ENCODE measurements at regions not wholly inside any gene's neighbourhood (a gene's known extent, or its start where the extent isn't known, plus 50 kb on each side); places are given as distances from the start of the nearest gene placed in this dataset.

DNA sequence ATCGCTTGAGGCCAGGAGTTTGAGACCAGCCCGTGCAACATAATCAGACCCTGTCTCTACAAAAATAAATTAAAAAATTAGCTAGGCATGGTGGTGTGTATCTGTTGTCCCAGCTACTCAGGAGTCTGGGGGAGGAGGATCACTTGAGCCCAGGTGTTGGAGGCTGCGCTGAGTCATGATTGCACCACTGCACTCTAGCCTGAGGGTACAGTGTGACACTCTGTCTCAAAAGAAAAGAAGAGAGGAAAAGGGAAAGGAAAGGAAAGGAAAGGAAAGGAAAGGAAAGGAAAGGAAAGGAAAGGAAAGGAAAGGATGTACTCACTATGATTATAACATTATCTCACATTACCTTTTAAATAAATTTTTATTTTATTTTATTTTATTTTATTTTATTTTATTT lies 56.5 kb upstream of the MPP7 start:
- TF ChIP-seq, protein P1, sequence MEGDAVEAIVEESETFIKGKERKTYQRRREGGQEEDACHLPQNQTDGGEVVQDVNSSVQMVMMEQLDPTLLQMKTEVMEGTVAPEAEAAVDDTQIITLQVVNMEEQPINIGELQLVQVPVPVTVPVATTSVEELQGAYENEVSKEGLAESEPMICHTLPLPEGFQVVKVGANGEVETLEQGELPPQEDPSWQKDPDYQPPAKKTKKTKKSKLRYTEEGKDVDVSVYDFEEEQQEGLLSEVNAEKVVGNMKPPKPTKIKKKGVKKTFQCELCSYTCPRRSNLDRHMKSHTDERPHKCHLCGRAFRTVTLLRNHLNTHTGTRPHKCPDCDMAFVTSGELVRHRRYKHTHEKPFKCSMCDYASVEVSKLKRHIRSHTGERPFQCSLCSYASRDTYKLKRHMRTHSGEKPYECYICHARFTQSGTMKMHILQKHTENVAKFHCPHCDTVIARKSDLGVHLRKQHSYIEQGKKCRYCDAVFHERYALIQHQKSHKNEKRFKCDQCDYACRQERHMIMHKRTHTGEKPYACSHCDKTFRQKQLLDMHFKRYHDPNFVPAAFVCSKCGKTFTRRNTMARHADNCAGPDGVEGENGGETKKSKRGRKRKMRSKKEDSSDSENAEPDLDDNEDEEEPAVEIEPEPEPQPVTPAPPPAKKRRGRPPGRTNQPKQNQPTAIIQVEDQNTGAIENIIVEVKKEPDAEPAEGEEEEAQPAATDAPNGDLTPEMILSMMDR (IDR thresholded peaks at IDR 0.05; ENCODE audit: low read length): no peak
- TF ChIP-seq EZH2phosphoT487 (IDR thresholded peaks at IDR 0.05; ENCODE audit: low read length) (no peak), EZH2 (optimal IDR thresholded peaks at IDR 0.05; ENCODE audit: low read depth, low read length) (no peak)
